HFFc6 (cell line): ENCODE measurements at regions not wholly inside any gene's neighbourhood (a gene's known extent, or its start where the extent isn't known, plus 50 kb on each side); places are given as distances from the start of the nearest gene placed in this dataset.

ENCODE experiments used
- DNase-seq: peaks from one replicate; pipeline ENCODE4 v3.0.0-alpha.2; 2018
- H3K27ac Mint-ChIP-seq: 2 replicates; pipeline ENCODE4 v1.8.0; 2020; ENCODE audit warnings: mild to moderate bottlenecking, mixed read lengths
- H3K27me3 Mint-ChIP-seq: 2 replicates; pipeline ENCODE4 v1.8.0; 2021; ENCODE audit warnings: mild to moderate bottlenecking, moderate library complexity, mixed read lengths; ENCODE audit not compliant: insufficient read depth
- H3K36me3 Mint-ChIP-seq: 2 replicates; pipeline ENCODE4 v1.8.0; 2021; ENCODE audit warnings: low read depth, mixed read lengths
- H3K4me1 Mint-ChIP-seq: 2 replicates; pipeline ENCODE4 v1.8.0; 2020; ENCODE audit warnings: low read depth, mixed read lengths
- H3K4me3 Mint-ChIP-seq: 2 replicates; pipeline ENCODE4 v1.8.0; 2020; ENCODE audit warnings: mild to moderate bottlenecking, moderate library complexity, mixed read lengths
- H3K9me3 Mint-ChIP-seq: 2 replicates; pipeline ENCODE4 v1.8.0; 2020; ENCODE audit warnings: mild to moderate bottlenecking, mixed read lengths
- CTCF ChIP-seq: fragments of 200-600 bp; sonication (generic); IDR thresholded peaks from 2 replicates; pipeline ENCODE4 v1.5.0; 2021; ENCODE audit warnings: antibody characterized with exemption, mild to moderate bottlenecking

- H3K27me3 Mint-ChIP-seq = no peaks in the 10 kb centered on the region
- peak overlapping the region; percentile 22; the same call in 1 of the 2 replicates for H3K27ac Mint-ChIP-seq
- no peaks in the 10 kb centered on the region for H3K9me3 Mint-ChIP-seq
- no peak for DNase-seq
- H3K4me1 Mint-ChIP-seq = peaks cover 65% of the 10 kb centered on the region
- peak overlapping the region; percentile 52; the same call in 1 of the 2 replicates for H3K4me3 Mint-ChIP-seq
- peaks cover 6% of the 10 kb centered on the region for H3K36me3 Mint-ChIP-seq
- TF ChIP-seq CTCF = peak; percentile 37
Observed at GRCh38 chr11:29005401-29005980, 897.3 kb downstream of the METTL15 start.

- H3K4me3 Mint-ChIP-seq = no peak overlapping the region
- no peaks in the 10 kb centered on the region for H3K27me3 Mint-ChIP-seq
- no peak overlapping the region for H3K27ac Mint-ChIP-seq
- peaks cover 6% of the 10 kb centered on the region for H3K36me3 Mint-ChIP-seq
- TF ChIP-seq CTCF = no peak
- no peaks in the 10 kb centered on the region for H3K9me3 Mint-ChIP-seq
- no peak for DNase-seq
- H3K4me1 Mint-ChIP-seq = peaks cover 67% of the 10 kb centered on the region
Observed at GRCh38 chr11:29002816-29003215, 894.6 kb downstream of the METTL15 start.

GRCh38 chr11:28999620-29000019, 891.4 kb downstream of the METTL15 start:
- Mint-ChIP-seq H3K27ac (peak overlapping the region; percentile 10; the same call in 1 of the 2 replicates), H3K27me3 (no peaks in the 10 kb centered on the region), H3K4me1 (peaks cover 56% of the 10 kb centered on the region), H3K4me3 (peak overlapping the region; percentile 39; the same call in 1 of the 2 replicates), H3K9me3 (no peaks in the 10 kb centered on the region), H3K36me3 (no peaks in the 10 kb centered on the region)
- no peak for DNase-seq
- TF ChIP-seq CTCF = no peak

- no peak for TF ChIP-seq CTCF
- H3K4me1 Mint-ChIP-seq = peaks cover 13% of the 10 kb centered on the region; the same call in 1 of the 2 replicates
- no peak overlapping the region for H3K4me3 Mint-ChIP-seq
- H3K27me3 Mint-ChIP-seq = no peaks in the 10 kb centered on the region; the same call in 1 of the 2 replicates
- H3K9me3 Mint-ChIP-seq = no peaks in the 10 kb centered on the region
- no peaks in the 10 kb centered on the region for H3K36me3 Mint-ChIP-seq
- DNase-seq = no peak
- H3K27ac Mint-ChIP-seq = no peak overlapping the region
Observed at GRCh38 chr11:28992996-28993395, 884.8 kb downstream of the METTL15 start.

- TF ChIP-seq CTCF = no peak
- DNase-seq = no peak
- peaks cover 30% of the 10 kb centered on the region for H3K4me1 Mint-ChIP-seq
- H3K9me3 Mint-ChIP-seq = no peaks in the 10 kb centered on the region
- H3K27ac Mint-ChIP-seq = peak overlapping the region; percentile 4; the same call in 1 of the 2 replicates
- no peak overlapping the region; the same call in 1 of the 2 replicates for H3K4me3 Mint-ChIP-seq
- H3K36me3 Mint-ChIP-seq = no peaks in the 10 kb centered on the region; the same call in 1 of the 2 replicates
- peaks cover 3% of the 10 kb centered on the region; the same call in 1 of the 2 replicates for H3K27me3 Mint-ChIP-seq
Observed at GRCh38 chr11:28984231-28984630, 876.0 kb downstream of the METTL15 start.
